Body of pancreas (tissue), 4 donors: ENCODE measurements at regions not wholly inside any gene's neighbourhood (a gene's known extent, or its start where the extent isn't known, plus 50 kb on each side); places are given as distances from the start of the nearest gene placed in this dataset.

ENCODE experiments used
- CTCF ChIP-seq, 7 experiments: fragments of 450-650 bp in 4 of 7; fragments of 200-600 bp in 3 of 7; sonication (generic) in 3 of 7; IDR thresholded peaks; one replicate each; pipeline ENCODE4 v1.5.1; 2016 to 2019; ENCODE audit warnings: antibody characterized with exemption in 7 of 7
- POLR2A ChIP-seq, 3 donors: fragments of 450-650 bp; IDR thresholded peaks; one replicate each; pipeline ENCODE4 v1.6.1; 2016; ENCODE audit warnings: antibody characterized with exemption in 3 of 3, mild to moderate bottlenecking in 2 of 3

- TF ChIP-seq POLR2A (IDR thresholded peaks at IDR 0.05) (no peak), CTCF (IDR thresholded peaks at IDR 0.05) (no peak)
These were observed 476.8 kb upstream of the SMARCA2 start for GRCh38 chr9:1538301-1538700.
